RWPE1 (cell line): ENCODE measurements at regions not wholly inside any gene's neighbourhood (a gene's known extent, or its start where the extent isn't known, plus 50 kb on each side); places are given as distances from the start of the nearest gene placed in this dataset.

Experiments
- CTCF ChIA-PET: fragments of 350-600 bp; sonication (Branson Sonifier 250); formaldehyde crosslinking; extraction: SDS; loops from one replicate; lab custom pipeline; 2021; lab: Yijun Ruan, JAX
- POLR2A ChIA-PET: fragments of 400-600 bp; formaldehyde crosslinking; extraction: SDS; loops from one replicate; lab custom pipeline; 2020; ENCODE audit warnings: antibody characterized with exemption; ENCODE audit not compliant: low non-redundant PET; lab: Yijun Ruan, JAX
- DNase-seq: peaks from one replicate; pipeline ENCODE4 v3.0.0; 2012; ENCODE audit warnings: low spot score
- H3K27ac ChIP-seq: fragments of 450-650 bp; 2 replicates; pipeline ENCODE4 v1.5.1; 2017
- TF ChIP-seq, protein P1 (sequence below): fragments of 450-650 bp; conservative IDR thresholded peaks from 2 replicates; pipeline ENCODE4 v1.5.1; 2017; ENCODE audit warnings: low read depth, mild to moderate bottlenecking

DNA sequence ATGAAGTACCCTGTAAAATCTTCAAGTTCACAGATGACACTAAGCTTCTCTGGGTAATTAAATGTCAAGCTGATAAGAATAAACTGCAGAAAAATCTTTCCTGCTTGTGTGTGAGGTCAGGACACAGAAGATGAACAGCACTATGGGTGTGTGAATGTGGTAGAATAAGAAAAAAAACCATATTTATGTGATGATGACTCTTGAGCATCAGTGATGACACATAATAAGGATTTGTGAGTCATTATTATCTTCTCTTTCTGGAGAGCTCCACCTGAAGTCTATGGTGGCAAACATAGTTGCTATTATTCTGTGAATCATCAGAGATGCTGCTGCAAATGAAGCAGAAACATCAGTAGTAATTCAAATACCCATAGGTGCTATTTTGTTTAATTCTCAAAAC is 422.4 kb downstream of the DIPK2A start:
- TF ChIP-seq, protein P1, sequence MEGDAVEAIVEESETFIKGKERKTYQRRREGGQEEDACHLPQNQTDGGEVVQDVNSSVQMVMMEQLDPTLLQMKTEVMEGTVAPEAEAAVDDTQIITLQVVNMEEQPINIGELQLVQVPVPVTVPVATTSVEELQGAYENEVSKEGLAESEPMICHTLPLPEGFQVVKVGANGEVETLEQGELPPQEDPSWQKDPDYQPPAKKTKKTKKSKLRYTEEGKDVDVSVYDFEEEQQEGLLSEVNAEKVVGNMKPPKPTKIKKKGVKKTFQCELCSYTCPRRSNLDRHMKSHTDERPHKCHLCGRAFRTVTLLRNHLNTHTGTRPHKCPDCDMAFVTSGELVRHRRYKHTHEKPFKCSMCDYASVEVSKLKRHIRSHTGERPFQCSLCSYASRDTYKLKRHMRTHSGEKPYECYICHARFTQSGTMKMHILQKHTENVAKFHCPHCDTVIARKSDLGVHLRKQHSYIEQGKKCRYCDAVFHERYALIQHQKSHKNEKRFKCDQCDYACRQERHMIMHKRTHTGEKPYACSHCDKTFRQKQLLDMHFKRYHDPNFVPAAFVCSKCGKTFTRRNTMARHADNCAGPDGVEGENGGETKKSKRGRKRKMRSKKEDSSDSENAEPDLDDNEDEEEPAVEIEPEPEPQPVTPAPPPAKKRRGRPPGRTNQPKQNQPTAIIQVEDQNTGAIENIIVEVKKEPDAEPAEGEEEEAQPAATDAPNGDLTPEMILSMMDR = no peak
- ChIA-PET CTCF (no interaction called here), POLR2A (no interaction called here)
- H3K27ac ChIP-seq = no peak overlapping the region
- DNase-seq = no peak

DNA sequence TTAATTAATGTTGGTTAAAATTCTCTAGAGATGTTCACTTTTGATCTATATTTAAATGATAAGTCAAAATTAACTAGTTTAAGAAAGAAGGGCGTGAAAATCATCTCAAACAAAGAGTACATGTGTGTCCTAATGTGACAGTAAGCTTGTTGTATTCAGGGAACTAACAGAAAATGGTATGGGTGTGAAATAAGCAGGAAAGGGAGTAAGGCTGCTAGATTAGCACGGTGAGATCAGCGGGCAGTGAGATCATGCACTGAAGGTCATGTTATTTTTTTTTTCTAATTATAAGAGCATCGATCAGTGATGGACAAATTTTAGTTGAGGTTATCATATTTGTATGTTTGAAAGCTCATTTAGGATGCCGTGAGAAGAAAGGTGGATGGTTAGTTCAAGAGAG is 430.8 kb downstream of the DIPK2A start:
- TF ChIP-seq, protein P1 = no peak
- no peak overlapping the region for H3K27ac ChIP-seq
- ChIA-PET POLR2A (no interaction called here), CTCF (interaction anchor here (0.5 kb wide), 1 partner anchor 390 kb away, joined by 3 read pairs; no protein-coding TSS in a partner anchor)
- no peak for DNase-seq

DNA sequence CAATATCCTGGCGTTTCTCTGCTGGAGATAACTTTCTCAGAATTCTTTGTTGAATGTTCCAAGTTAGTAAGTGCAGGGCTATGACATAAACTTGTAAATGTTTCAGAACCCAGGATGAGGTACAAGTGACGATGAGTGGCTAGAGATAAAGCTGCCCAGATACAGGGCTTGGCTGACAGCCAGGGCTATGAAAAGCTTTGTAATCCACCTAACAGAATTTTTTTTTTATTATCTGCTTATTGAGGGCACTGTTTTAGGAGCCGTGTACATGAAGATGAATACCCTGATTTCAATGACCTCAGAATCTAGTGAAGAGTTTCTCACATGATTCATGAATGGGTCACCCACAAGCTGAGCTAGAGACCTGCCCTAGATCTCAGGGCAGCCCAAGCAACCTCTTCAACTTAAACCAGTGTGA is 431.4 kb downstream of the DIPK2A start:
- ChIA-PET POLR2A (no interaction called here), CTCF (no interaction called here)
- DNase-seq = no peak
- H3K27ac ChIP-seq = no peak overlapping the region
- TF ChIP-seq, protein P1 = no peak

DNA sequence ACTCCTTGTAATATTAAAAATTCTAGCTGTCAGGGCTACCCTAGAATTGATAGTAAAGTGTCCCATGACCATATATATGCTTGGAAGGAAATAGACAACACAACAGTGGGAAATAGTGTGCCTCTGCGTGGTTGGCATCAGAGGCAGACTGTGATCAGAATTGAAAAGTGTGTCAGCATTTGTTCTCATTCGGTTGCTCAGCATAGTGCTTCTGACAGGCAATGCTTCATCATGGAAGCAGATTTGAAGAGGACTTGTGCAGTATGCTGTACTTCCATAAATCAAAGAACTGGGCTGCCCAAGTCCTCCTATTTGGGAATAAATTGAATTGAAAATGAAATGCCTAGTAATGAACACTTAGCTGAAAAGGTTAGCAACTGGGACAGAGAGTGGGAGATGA is 435.7 kb downstream of the DIPK2A start:
- CTCF ChIA-PET = no interaction called here
- POLR2A ChIA-PET = no interaction called here
- no peak overlapping the region for H3K27ac ChIP-seq
- TF ChIP-seq, protein P1 = no peak
- DNase-seq = no peak

DNA sequence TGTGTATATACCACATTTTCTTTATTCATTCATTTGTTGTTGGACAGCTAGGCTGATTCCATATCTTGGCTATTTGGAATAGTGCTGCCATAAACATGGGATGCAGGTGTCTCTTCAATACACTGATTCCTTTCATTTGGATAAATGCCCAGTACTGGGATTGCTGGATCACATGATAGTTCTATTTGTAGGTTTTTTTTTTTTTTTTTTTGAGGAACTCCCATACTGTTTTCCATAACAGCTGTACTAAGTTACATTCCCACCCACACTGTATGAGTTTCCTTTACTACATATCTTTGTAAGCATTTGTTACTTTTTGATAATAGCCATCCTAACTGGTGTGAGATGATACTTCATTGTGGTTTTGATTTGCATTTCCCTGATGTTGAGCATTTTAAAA is 437.7 kb downstream of the DIPK2A start:
- no peak for DNase-seq
- POLR2A ChIA-PET = no interaction called here

DNA sequence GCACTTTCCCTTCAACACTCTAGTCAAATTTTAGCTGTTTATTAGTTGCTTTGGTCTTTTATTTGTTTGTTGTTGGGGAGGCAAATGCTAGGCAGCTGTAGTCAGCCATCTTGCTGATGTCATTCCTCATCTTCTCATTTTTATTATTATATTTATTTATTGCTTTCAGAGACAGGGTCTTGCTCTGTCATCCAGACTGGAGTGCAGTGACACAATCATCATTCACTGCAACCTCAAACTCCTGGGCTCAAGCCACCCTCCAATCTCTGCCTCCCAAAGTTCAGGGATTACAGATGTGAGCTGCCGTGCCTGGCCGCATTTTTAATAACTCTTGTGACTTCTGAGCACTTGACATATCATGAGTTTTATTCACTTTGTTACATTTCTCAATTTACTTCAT is 441.4 kb downstream of the DIPK2A start:
- no peak overlapping the region for H3K27ac ChIP-seq
- POLR2A ChIA-PET = no interaction called here
- TF ChIP-seq, protein P1 = no peak
- CTCF ChIA-PET = no interaction called here
- no peak for DNase-seq

More for the DNA sequence above, 437.7 kb downstream of the DIPK2A start:
- no peak overlapping the region for H3K27ac ChIP-seq
- TF ChIP-seq, protein P1 = no peak
- CTCF ChIA-PET = no interaction called here
